Kidney (tissue), 13 donors: ENCODE measurements at regions not wholly inside any gene's neighbourhood (a gene's known extent, or its start where the extent isn't known, plus 50 kb on each side); places are given as distances from the start of the nearest gene placed in this dataset.

ENCODE experiments used
- DNase-seq, 5 donors: peaks; one replicate each; pipeline ENCODE4 v3.0.0-alpha.2; 2013 to 2020
- FAIRE-seq: peaks from 2 replicates; lab custom pipeline; 2012; peaks lifted over from hg19 to GRCh38; lab: Jason Lieb, UNC
- H3K27ac ChIP-seq, 2 donors: one replicate each; pipeline ENCODE4 v1.7.0; 2013; ENCODE audit warnings: low read depth in 2 of 2, low read length in 2 of 2, inconsistent platforms in 1 of 2
- H3K27me3 ChIP-seq: one replicate; pipeline ENCODE4 v1.7.1; 2013; ENCODE audit warnings: low read length, inconsistent platforms; ENCODE audit not compliant: control insufficient read depth, insufficient read depth
- H3K36me3 ChIP-seq, 3 donors: one replicate each; pipeline versions ENCODE4 v1.7.0 to v1.7.1; 2013; ENCODE audit warnings: low read length in 3 of 3, control low read depth in 1 of 3, inconsistent platforms in 1 of 3; ENCODE audit not compliant: insufficient read depth in 3 of 3, control insufficient read depth in 2 of 3
- H3K4me1 ChIP-seq, 3 donors: one replicate each; pipeline versions ENCODE4 v1.7.0 to v1.7.1; 2013; ENCODE audit warnings: low read length in 3 of 3, inconsistent platforms in 1 of 3, low read depth in 1 of 3; ENCODE audit not compliant: control insufficient read depth in 2 of 3, insufficient read depth in 2 of 3
- H3K4me3 ChIP-seq, 3 donors: one replicate each; pipeline versions ENCODE4 v1.7.0 to v1.8.1; 2013; ENCODE audit warnings: low read length in 3 of 3, control low read depth in 1 of 3, inconsistent platforms in 1 of 3
- H3K9ac ChIP-seq, 3 donors: one replicate each; pipeline versions ENCODE4 v1.7.0 to v1.7.1; 2013; ENCODE audit warnings: low read length in 3 of 3, control low read depth in 1 of 3, inconsistent platforms in 1 of 3
- H3K9me3 ChIP-seq, 3 donors: one replicate each; pipeline versions ENCODE4 v1.7.0 to v1.7.1; 2013; ENCODE audit warnings: low read length in 3 of 3, control low read depth in 1 of 3, inconsistent platforms in 1 of 3; ENCODE audit not compliant: control insufficient read depth in 2 of 3, insufficient read depth in 1 of 3
- CTCF ChIP-seq: IDR thresholded peaks from 3 replicates; pipeline ENCODE4 v1.5.1; 2012; ENCODE audit warnings: mild to moderate bottlenecking, moderate library complexity, borderline replicate concordance; ENCODE audit not compliant: insufficient read depth; ENCODE audit errors: extremely low read depth
- intact Hi-C: fragments of 100-400 bp; cut with DNase I; formaldehyde crosslinking; loops from one replicate; pipeline ENCODE4 v1.11.1; 2022
- donor health status: control.
- donor health status: control.
- donor health status: control.
- donor health status: control.
- donor health status: control.
- donor health status: DM: yes; HTN: yes; CAD: no.
- donor health status: Normal renal cell carcinoma (clear cell type).

DNA sequence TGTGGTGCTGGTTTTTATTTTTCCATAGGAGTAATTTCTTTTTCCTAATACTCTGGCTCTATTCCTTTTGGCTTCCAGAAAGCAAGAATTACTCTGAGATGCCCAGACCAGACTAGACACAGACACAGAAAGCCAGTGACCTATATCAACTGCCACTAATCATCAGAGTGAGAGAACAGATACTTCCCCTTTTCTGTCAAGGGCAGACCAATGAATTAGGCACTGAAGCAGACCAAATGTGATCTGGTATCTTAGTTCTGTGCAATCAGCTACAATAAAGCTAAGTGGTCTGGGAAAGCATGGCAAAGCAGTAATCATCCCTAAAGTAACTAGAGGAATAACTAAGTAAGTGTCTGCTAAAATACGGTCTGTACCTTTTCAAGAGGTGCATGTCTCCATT is 239.1 kb downstream of the ELAVL2 start:
- DNase-seq (no peak), FAIRE-seq (no peak)
- Histone ChIP-seq H3K27ac (no peak overlapping the region), H3K27me3 (no peaks in the 10 kb centered on the region), H3K9ac (no peak overlapping the region), H3K9me3 (no peaks in the 10 kb centered on the region), H3K4me1 (peaks cover 0 to 21% (median 11%) of the 10 kb centered on the region in 3 donors), H3K36me3 (no peaks in the 10 kb centered on the region), H3K4me3 (no peak overlapping the region)
- intact Hi-C loops = no loop called here
- TF ChIP-seq CTCF = no peak

DNA sequence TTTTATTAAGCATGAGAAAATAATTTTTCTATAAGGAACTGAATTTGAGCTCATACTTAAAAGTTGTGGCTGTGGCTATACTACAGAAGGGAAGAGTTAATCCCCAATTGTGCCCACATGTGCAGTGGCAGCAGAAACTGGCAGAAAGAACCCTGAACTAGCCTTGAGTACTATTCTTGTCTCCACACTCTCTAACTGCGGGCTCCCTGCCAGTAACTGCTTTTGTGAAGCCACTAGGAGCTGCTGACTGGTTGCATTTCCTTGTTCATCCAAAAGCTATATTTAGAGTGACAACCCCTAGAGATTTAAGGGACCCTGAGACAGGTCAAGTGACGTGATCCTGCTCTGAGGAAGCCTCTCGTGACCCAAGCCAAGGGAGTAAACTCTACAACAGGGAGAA is 238.6 kb downstream of the ELAVL2 start:
- H3K9me3 ChIP-seq = no peaks in the 10 kb centered on the region
- no peaks in the 10 kb centered on the region for H3K27me3 ChIP-seq
- TF ChIP-seq CTCF = no peak
- H3K4me1 ChIP-seq = peaks cover 0 to 16% (median 11%) of the 10 kb centered on the region in 3 donors
- H3K27ac ChIP-seq = no peak overlapping the region
- intact Hi-C loops = no loop called here
- H3K4me3 ChIP-seq = no peak overlapping the region
- no peak overlapping the region for H3K9ac ChIP-seq
- FAIRE-seq (no peak), DNase-seq (peak in 2 of 5 donors; percentile 28 to 67)
- no peaks in the 10 kb centered on the region for H3K36me3 ChIP-seq

DNA sequence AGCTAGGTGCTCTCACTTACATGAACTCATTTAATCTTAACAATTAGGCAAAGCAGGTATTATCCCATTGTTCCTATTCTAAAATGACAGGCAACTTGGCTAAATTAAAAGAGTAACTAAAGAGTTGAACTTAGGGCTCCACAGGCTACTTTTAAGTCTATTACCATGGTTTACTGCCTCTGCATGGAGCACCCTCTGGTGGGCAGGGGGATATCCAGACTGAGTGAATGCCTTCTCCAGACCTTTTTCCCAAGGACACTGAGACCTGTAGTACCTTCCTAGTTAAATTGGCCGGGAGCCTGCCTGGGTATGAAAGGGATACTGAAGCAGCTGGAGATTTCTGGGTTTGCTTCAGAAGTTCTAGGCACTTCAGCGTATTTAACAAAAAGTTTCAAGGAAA is 238.1 kb downstream of the ELAVL2 start:
- TF ChIP-seq CTCF = peak; percentile 20
- DNase-seq = no peak
- Histone ChIP-seq H3K36me3 (no peaks in the 10 kb centered on the region), H3K9ac (no peak overlapping the region), H3K27ac (no peak overlapping the region), H3K4me1 (peaks cover 0 to 14% (median 11%) of the 10 kb centered on the region in 3 donors), H3K9me3 (no peaks in the 10 kb centered on the region), H3K4me3 (no peak overlapping the region), H3K27me3 (no peaks in the 10 kb centered on the region)
- FAIRE-seq = no peak
- intact Hi-C loops = no loop called here
